Hematopoietic multipotent progenitor cell treated with erythropoietin and hydrocortisone succinate and interleukin-3 and kit ligand, for 4 days (in vitro differentiated cells): ENCODE measurements at regions not wholly inside any gene's neighbourhood (a gene's known extent, or its start where the extent isn't known, plus 50 kb on each side); places are given as distances from the start of the nearest gene placed in this dataset.
A peak's percentile ranks its signal among the peaks of the same experiment; 100 is the strongest.
"Not testable (repeated sequence)": the region's sequence is repeated elsewhere in the genome, so short reads cannot be mapped to it uniquely, and the experiment has no call there.

Experiments used
- DNase-seq: peaks from one replicate; pipeline ENCODE4 v3.0.0-alpha.2; 2015

GRCh38 chr4:22573198-22573597 lies 57.3 kb upstream of the ADGRA3 start:
- peak; percentile 16 for DNase-seq

GRCh38 chr4:22573641-22574040 lies 57.8 kb upstream of the ADGRA3 start:
- no peak for DNase-seq

GRCh38 chr4:22574424-22574823 lies 58.6 kb upstream of the ADGRA3 start:
- DNase-seq = no peak

- no peak for DNase-seq
Observed at GRCh38 chr4:22574880-22575279, 59.0 kb upstream of the ADGRA3 start.

GRCh38 chr4:22587253-22587652 lies 71.4 kb upstream of the ADGRA3 start:
- no peak for DNase-seq

- no peak for DNase-seq
Observed at GRCh38 chr4:22593933-22594332, 78.1 kb upstream of the ADGRA3 start.

GRCh38 chr4:22595684-22596083 lies 79.8 kb upstream of the ADGRA3 start:
- DNase-seq = peak; percentile 54

- DNase-seq = no peak
Observed at GRCh38 chr4:22596409-22596808, 80.5 kb upstream of the ADGRA3 start.

- DNase-seq = peak; percentile 29
Observed at GRCh38 chr4:22597471-22597870, 81.6 kb upstream of the ADGRA3 start.

GRCh38 chr4:22598113-22599047 lies 82.5 kb upstream of the ADGRA3 start:
- peak; percentile 41 for DNase-seq

- DNase-seq = not testable (repeated sequence)
Observed at GRCh38 chr4:22599228-22599928, 83.5 kb upstream of the ADGRA3 start.

GRCh38 chr4:22599929-22600432 lies 84.1 kb upstream of the ADGRA3 start:
- DNase-seq = not testable (repeated sequence)

GRCh38 chr4:22601638-22602037 lies 85.8 kb upstream of the ADGRA3 start:
- not testable (repeated sequence) for DNase-seq

GRCh38 chr4:22607382-22607781 lies 85.4 kb upstream of the GBA3 start:
- peak; percentile 90 for DNase-seq

GRCh38 chr4:22609951-22610525 lies 82.7 kb upstream of the GBA3 start:
- not testable (repeated sequence) for DNase-seq

- no peak for DNase-seq
Observed at GRCh38 chr4:22614114-22614513, 78.6 kb upstream of the GBA3 start.

- DNase-seq = no peak
Observed at GRCh38 chr4:22616516-22616915, 76.2 kb upstream of the GBA3 start.

GRCh38 chr4:22620144-22620543 lies 72.6 kb upstream of the GBA3 start:
- not testable (repeated sequence) for DNase-seq

- DNase-seq = not testable (repeated sequence)
Observed at GRCh38 chr4:22621970-22622369, 70.8 kb upstream of the GBA3 start.

GRCh38 chr4:22624002-22624401 lies 68.7 kb upstream of the GBA3 start:
- not testable (repeated sequence) for DNase-seq

GRCh38 chr4:22625311-22625710 lies 67.4 kb upstream of the GBA3 start:
- DNase-seq = no peak

- DNase-seq = not testable (repeated sequence)
Observed at GRCh38 chr4:22627851-22628250, 64.9 kb upstream of the GBA3 start.
